Brain microvascular endothelial cell (primary cell): ENCODE measurements at regions not wholly inside any gene's neighbourhood (a gene's known extent, or its start where the extent isn't known, plus 50 kb on each side); places are given as distances from the start of the nearest gene placed in this dataset.
"Not testable (repeated sequence)": the region's sequence is repeated elsewhere in the genome, so short reads cannot be mapped to it uniquely, and the experiment has no call there.

Source experiments
- DNase-seq: peaks from one replicate; pipeline ENCODE4 v3.0.0-alpha.2; 2020
- H3K27ac ChIP-seq: fragments of 250-450 bp; sonication (Bioruptor Pico); 2 replicates; pipeline ENCODE4 v1.5.1; 2020; ENCODE audit warnings: mild to moderate bottlenecking, moderate library complexity
- H3K27me3 ChIP-seq: fragments of 250-450 bp; sonication (Bioruptor Pico); replicated peaks from 2 replicates; pipeline ENCODE4 v1.5.1; 2020; ENCODE audit warnings: mild to moderate bottlenecking
- H3K36me3 ChIP-seq: fragments of 250-450 bp; sonication (Bioruptor Pico); replicated peaks from 2 replicates; pipeline ENCODE4 v1.5.1; 2020; ENCODE audit warnings: mild to moderate bottlenecking
- H3K4me3 ChIP-seq: 2 replicates; pipeline ENCODE4 v1.5.1; 2011; ENCODE audit warnings: low read depth, mild to moderate bottlenecking, control low read depth, low read length, moderate library complexity
- in situ Hi-C: cut with HindIII; loops from 2 replicates; pipeline ENCODE4 v1.10.0; 2017; ENCODE audit warnings: low sequenced_read_pairs, low pct_ligation_motif_present
- TF ChIP-seq, protein P1 (sequence below): IDR thresholded peaks from 2 replicates; pipeline ENCODE4 v1.5.1; 2011; ENCODE audit warnings: low read depth, mild to moderate bottlenecking, moderate library complexity, low read length, control low read depth, inconsistent platforms; ENCODE audit errors: missing control alignments

- no peak overlapping the region for H3K4me3 ChIP-seq
- H3K36me3 ChIP-seq = no peaks in the 10 kb centered on the region
- in situ Hi-C loops = no loop called here
- H3K27me3 ChIP-seq = no peaks in the 10 kb centered on the region
- TF ChIP-seq, protein P1, sequence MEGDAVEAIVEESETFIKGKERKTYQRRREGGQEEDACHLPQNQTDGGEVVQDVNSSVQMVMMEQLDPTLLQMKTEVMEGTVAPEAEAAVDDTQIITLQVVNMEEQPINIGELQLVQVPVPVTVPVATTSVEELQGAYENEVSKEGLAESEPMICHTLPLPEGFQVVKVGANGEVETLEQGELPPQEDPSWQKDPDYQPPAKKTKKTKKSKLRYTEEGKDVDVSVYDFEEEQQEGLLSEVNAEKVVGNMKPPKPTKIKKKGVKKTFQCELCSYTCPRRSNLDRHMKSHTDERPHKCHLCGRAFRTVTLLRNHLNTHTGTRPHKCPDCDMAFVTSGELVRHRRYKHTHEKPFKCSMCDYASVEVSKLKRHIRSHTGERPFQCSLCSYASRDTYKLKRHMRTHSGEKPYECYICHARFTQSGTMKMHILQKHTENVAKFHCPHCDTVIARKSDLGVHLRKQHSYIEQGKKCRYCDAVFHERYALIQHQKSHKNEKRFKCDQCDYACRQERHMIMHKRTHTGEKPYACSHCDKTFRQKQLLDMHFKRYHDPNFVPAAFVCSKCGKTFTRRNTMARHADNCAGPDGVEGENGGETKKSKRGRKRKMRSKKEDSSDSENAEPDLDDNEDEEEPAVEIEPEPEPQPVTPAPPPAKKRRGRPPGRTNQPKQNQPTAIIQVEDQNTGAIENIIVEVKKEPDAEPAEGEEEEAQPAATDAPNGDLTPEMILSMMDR = no peak
- no peak overlapping the region for H3K27ac ChIP-seq
- no peak for DNase-seq
Measured at GRCh38 chr11:134984421-134984820, 572.4 kb upstream of the B3GAT1 start.

DNA sequence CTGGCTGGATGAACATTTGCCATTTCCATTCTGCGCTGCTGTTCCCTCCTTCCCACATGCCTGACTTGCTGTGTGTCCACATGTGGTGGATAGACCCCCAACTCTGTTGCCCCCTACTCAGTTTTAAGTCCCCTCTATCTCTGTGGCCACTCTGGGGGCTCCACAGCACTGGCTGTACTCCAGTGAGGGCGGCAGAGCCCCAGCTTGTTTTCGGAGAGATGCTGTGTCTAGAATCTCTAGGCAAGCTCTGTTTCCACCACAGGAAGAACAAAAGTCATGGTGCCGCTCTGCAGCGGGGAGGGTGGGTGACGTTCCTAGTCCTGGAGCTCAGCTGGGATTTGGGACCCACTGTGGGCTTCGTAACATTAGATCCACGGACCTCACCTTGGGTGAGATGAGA is 570.4 kb upstream of the B3GAT1 start:
- H3K36me3 ChIP-seq, in situ Hi-C loops, H3K27me3 ChIP-seq, H3K27ac ChIP-seq, DNase-seq, H3K4me3 ChIP-seq: not testable (repeated sequence)

DNA sequence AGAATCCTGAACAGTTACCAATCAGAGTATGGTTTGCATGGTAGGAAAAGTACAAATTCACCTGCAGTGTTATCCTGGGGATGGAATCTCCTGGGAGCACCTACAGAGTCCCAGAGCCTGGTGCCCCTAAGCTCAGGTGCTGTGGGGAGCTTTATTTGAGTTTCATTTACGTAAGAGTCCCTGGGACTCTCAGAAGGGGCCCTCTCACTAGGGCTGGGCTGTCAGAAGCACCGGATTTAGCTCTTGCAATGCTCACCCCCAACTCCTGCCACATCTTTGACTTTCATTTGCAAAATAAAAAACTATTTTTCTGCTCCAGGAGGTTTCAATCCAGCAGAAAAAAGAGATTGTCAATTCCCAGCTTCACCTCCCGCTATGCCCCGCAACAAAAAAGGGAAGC is 569.8 kb upstream of the B3GAT1 start:
- no peak for DNase-seq
- TF ChIP-seq, protein P1 = no peak
- no peaks in the 10 kb centered on the region for H3K36me3 ChIP-seq
- no peaks in the 10 kb centered on the region for H3K27me3 ChIP-seq
- no peak overlapping the region for H3K4me3 ChIP-seq
- no peak overlapping the region for H3K27ac ChIP-seq
- in situ Hi-C loops = no loop called here

DNA sequence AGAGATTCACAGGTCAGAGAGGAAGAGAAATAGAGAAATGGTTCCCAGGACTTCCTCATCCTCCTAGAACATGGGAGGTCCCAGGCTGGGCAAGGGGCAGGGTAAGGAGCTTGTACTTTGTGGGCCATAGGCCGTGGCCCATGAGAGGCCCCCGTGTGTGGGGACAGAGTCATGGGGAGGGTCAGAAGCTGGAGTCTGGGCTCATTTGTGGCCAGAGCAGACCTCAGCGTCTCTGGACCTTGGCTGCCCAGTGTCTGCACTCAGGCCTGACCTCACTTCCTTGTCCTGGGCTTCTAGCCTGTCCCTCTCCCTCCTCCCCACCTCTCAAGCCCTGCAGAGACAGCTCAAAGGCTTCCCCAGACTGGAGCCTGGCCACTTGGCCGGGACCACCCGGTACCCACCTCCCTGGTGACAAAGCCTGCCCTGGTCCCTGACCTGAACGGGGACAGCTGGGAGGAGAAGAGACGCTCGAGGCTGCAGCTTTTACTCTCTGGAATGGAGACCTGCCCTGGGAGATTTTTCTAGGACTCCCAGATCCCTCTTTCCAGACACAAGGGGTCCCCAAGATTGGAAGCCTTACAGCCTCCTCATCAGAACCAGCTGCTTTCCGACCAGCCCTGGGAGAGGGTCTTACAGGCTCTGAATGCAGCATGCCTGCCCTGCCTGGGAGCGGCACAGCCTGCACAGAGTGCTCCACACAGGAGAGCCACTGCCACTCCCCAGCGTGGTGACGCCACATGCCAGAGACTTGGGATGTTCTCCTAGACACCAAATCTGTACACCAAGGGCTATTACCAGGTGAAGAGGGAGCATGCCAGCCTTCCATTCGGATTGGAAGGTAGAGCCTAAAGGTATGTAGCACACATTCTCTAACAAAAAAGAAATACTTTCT is 569.0 kb upstream of the B3GAT1 start:
- TF ChIP-seq, protein P1 = no peak
- Histone ChIP-seq H3K27me3 (no peaks in the 10 kb centered on the region), H3K36me3 (no peaks in the 10 kb centered on the region), H3K27ac (no peak overlapping the region), H3K4me3 (no peak overlapping the region)
- DNase-seq = no peak
- in situ Hi-C loops = no loop called here

- H3K27ac ChIP-seq, H3K27me3 ChIP-seq, H3K4me3 ChIP-seq, DNase-seq, H3K36me3 ChIP-seq, in situ Hi-C loops: not testable (repeated sequence)
Measured at GRCh38 chr11:134979089-134979457, 567.0 kb upstream of the B3GAT1 start.

DNA sequence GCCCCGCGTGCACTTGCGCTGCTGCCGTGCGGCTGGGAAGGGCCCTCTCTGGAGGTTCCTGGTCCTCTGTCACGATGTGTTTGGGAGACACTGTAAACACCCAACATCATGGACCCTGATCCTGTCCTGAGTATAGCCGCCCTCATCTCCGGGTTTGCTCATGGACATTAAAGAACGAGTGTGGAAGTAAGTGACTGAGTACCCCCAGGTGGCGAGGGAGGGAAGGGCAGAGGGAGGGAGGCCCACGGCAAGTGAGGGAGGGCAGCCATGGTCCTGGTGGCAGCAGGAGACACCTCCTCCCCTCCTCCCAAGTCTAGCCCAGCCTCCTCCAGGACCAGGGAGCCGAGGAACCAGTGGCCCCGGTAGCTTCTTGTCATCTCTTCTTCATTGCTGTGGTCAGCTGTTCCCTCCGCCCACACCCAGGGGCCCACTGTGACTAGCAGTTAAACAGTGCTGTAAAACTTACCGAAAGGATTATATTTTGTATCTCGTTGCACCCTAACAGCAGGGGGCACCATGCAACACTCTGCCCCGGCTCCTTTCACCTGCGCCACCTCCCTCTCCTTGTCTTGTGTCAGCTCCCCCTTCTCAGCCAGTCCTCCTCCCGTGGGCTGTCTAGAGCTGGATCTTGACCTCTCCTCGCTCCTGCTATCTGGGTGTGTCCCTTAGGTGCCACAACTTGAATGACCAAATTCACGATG is 566.5 kb upstream of the B3GAT1 start:
- no peak for DNase-seq
- Histone ChIP-seq H3K36me3 (no peaks in the 10 kb centered on the region), H3K4me3 (no peak overlapping the region), H3K27ac (no peak overlapping the region), H3K27me3 (no peaks in the 10 kb centered on the region)
- TF ChIP-seq, protein P1 = peak; percentile 19
- in situ Hi-C loops = no loop called here

GRCh38 chr11:134976551-134976950 is 564.5 kb upstream of the B3GAT1 start:
- TF ChIP-seq, protein P1 = no peak
- in situ Hi-C loops = no loop called here
- Histone ChIP-seq H3K27ac (no peak overlapping the region), H3K4me3 (no peak overlapping the region), H3K27me3 (no peaks in the 10 kb centered on the region), H3K36me3 (no peaks in the 10 kb centered on the region)
- DNase-seq = no peak
